Liver (tissue), 3 donors: ENCODE measurements at regions not wholly inside any gene's neighbourhood (a gene's known extent, or its start where the extent isn't known, plus 50 kb on each side); places are given as distances from the start of the nearest gene placed in this dataset.

Source experiments
- RXRA ChIP-seq, 2 donors: IDR thresholded peaks; 2 replicates each; pipeline ENCODE4 v1.6.1; 2017 to 2018; ENCODE audit warnings: antibody characterized with exemption in 2 of 2, mild to moderate bottlenecking in 1 of 2
- TAF1 ChIP-seq: conservative IDR thresholded peaks from 2 replicates; pipeline ENCODE4 v1.6.1; 2016; ENCODE audit warnings: antibody characterized with exemption, mild to moderate bottlenecking
- TF ChIP-seq, protein P1 (sequence below): fragments of 150-350 bp; IDR thresholded peaks from 2 replicates; pipeline ENCODE4 v1.5.1; 2017; ENCODE audit warnings: improper control_type of control experiment, low read depth, low read length; ENCODE audit not compliant: missing input control
- donor health status: healthy.
- donor health status: healthy.

DNA sequence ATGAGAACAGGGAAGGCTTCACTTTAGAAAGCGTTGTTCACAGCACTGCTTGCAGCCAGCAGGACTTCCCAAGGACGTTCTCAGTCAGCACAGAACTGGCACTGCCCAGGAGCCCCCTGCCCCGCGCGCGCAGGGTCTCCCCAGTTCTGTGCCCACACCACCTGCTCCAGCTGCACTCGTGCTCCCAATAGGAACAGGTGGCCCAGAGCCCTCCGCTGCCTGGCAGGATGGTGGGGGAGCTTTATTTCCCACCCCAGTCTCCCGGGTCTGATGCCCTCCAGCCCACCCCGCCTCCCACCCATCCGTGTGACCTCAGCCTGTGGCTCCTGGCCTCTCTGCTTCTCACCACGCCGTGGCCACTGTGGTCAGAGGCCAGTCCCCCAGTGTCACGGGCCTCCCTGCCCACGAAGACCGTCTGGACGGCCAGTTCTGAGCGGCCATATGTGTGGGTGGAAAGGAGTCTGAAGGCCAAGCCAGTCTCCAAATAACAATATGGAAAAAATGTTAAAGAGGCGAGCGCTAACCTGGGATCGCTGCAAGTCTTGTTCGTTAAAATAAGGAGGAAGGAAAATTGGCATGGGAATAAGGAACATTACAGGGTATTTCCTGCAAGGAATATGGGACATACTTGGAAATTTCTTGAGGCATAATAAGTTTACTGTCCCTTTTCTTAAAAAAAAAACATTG lies 54.6 kb upstream of the PCSK6 start:
- TF ChIP-seq, protein P1, sequence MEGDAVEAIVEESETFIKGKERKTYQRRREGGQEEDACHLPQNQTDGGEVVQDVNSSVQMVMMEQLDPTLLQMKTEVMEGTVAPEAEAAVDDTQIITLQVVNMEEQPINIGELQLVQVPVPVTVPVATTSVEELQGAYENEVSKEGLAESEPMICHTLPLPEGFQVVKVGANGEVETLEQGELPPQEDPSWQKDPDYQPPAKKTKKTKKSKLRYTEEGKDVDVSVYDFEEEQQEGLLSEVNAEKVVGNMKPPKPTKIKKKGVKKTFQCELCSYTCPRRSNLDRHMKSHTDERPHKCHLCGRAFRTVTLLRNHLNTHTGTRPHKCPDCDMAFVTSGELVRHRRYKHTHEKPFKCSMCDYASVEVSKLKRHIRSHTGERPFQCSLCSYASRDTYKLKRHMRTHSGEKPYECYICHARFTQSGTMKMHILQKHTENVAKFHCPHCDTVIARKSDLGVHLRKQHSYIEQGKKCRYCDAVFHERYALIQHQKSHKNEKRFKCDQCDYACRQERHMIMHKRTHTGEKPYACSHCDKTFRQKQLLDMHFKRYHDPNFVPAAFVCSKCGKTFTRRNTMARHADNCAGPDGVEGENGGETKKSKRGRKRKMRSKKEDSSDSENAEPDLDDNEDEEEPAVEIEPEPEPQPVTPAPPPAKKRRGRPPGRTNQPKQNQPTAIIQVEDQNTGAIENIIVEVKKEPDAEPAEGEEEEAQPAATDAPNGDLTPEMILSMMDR, result no peak
- TF ChIP-seq RXRA (IDR thresholded peaks at IDR 0.05), result no peak
- no peak for TF ChIP-seq TAF1
